ENCODE measurements at regions not wholly inside any gene's neighbourhood (a gene's known extent, or its start where the extent isn't known, plus 50 kb on each side); places are given as distances from the start of the nearest gene placed in this dataset.

DNA sequence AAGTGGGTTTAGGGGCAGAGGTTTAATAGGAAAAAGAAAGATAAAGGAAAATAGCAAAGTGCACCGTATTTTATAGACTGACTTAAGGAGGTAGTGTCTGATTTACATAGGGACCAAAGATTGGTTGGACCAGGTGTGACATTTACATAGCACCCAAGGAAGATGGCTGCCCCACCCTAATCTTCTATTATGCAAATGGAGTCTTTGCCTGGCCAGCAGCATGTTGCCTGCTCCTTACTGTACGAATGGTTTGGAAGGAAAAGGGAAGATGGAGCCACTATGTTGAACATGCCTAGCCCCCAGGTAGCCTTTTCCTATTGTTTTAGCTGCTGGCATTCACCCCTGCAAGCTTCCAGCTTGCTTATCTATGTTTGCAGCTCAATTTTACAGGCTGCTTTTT lies 146.2 kb upstream of the PDE5A start:
- no peak for TF ChIP-seq EZH2phosphoT487 (IDR thresholded peaks at IDR 0.05; ENCODE audit: low read depth)
- TF ChIP-seq, protein P1, sequence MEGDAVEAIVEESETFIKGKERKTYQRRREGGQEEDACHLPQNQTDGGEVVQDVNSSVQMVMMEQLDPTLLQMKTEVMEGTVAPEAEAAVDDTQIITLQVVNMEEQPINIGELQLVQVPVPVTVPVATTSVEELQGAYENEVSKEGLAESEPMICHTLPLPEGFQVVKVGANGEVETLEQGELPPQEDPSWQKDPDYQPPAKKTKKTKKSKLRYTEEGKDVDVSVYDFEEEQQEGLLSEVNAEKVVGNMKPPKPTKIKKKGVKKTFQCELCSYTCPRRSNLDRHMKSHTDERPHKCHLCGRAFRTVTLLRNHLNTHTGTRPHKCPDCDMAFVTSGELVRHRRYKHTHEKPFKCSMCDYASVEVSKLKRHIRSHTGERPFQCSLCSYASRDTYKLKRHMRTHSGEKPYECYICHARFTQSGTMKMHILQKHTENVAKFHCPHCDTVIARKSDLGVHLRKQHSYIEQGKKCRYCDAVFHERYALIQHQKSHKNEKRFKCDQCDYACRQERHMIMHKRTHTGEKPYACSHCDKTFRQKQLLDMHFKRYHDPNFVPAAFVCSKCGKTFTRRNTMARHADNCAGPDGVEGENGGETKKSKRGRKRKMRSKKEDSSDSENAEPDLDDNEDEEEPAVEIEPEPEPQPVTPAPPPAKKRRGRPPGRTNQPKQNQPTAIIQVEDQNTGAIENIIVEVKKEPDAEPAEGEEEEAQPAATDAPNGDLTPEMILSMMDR (IDR thresholded peaks at IDR 0.05; ENCODE audit: low read depth, low read length), result no peak

All from OCI-LY3 (cell line).